WTC11 (cell line): ENCODE measurements at regions not wholly inside any gene's neighbourhood (a gene's known extent, or its start where the extent isn't known, plus 50 kb on each side); places are given as distances from the start of the nearest gene placed in this dataset.

Source experiments
- AFF4 ChIP-seq: sonication (generic); formaldehyde crosslinking; IDR thresholded peaks from 2 replicates; pipeline ENCODE4 v1.8.1; 2023; ENCODE audit warnings: mild to moderate bottlenecking, missing genetic modification reagents, borderline replicate concordance
- CTCF ChIP-seq: fragments of 200-600 bp; IDR thresholded peaks from 2 replicates; pipeline ENCODE4 v1.8.0; 2022; ENCODE audit warnings: antibody characterized with exemption
- E2F1 ChIP-seq: sonication (generic); formaldehyde crosslinking; IDR thresholded peaks from 2 replicates; pipeline ENCODE4 v1.8.0; 2022; ENCODE audit warnings: mild to moderate bottlenecking, missing genetic modification reagents
- ELF4 ChIP-seq: sonication (generic); formaldehyde crosslinking; IDR thresholded peaks from 2 replicates; pipeline ENCODE4 v1.8.1; 2022; ENCODE audit warnings: low read depth, mild to moderate bottlenecking, moderate library complexity, missing genetic modification reagents
- HMGXB4 ChIP-seq: sonication (generic); formaldehyde crosslinking; IDR thresholded peaks from 2 replicates; pipeline ENCODE4 v1.8.1; 2023; ENCODE audit warnings: mild to moderate bottlenecking, moderate library complexity, missing genetic modification reagents
- IRF2 ChIP-seq: sonication (generic); formaldehyde crosslinking; IDR thresholded peaks from 2 replicates; pipeline ENCODE4 v1.8.0; 2022; ENCODE audit warnings: low read depth, missing genetic modification reagents, borderline replicate concordance
- MAX ChIP-seq: sonication (generic); formaldehyde crosslinking; IDR thresholded peaks from 2 replicates; pipeline ENCODE4 v1.8.0; 2022; ENCODE audit warnings: mild to moderate bottlenecking, missing genetic modification reagents
- NR3C1 ChIP-seq: sonication (generic); formaldehyde crosslinking; conservative IDR thresholded peaks from 2 replicates; pipeline ENCODE4 v1.8.1; 2023; ENCODE audit warnings: low read depth, mild to moderate bottlenecking, missing genetic modification reagents
- SP1 ChIP-seq: sonication (generic); formaldehyde crosslinking; conservative IDR thresholded peaks from 2 replicates; pipeline ENCODE4 v1.8.1; 2022; ENCODE audit warnings: missing genetic modification reagents
- TCF7 ChIP-seq: sonication (generic); formaldehyde crosslinking; IDR thresholded peaks from 2 replicates; pipeline ENCODE4 v1.8.0; 2022; ENCODE audit warnings: mild to moderate bottlenecking, low read depth, missing genetic modification reagents, moderate library complexity
- TP53 ChIP-seq: sonication (generic); formaldehyde crosslinking; IDR thresholded peaks from 2 replicates; pipeline ENCODE4 v1.8.1; 2023; ENCODE audit warnings: mild to moderate bottlenecking, missing genetic modification reagents

GRCh38 chr13:32830336-32831031 lies 185.7 kb upstream of the KL start:
- TF ChIP-seq E2F1 (CRISPR knock-in tag) (no peak), ELF4 (CRISPR knock-in tag) (no peak), TCF7 (no peak), SP1 (CRISPR knock-in tag) (no peak), MAX (CRISPR knock-in tag) (no peak), AFF4 (no peak), IRF2 (CRISPR knock-in tag) (no peak), NR3C1 (no peak), CTCF (no peak), HMGXB4 (CRISPR knock-in tag) (no peak), TP53 (CRISPR knock-in tag) (no peak)
